ENCODE measurements at regions not wholly inside any gene's neighbourhood (a gene's known extent, or its start where the extent isn't known, plus 50 kb on each side); places are given as distances from the start of the nearest gene placed in this dataset.
"Not testable (repeated sequence)": the region's sequence is repeated elsewhere in the genome, so short reads cannot be mapped to it uniquely, and the experiment has no call there.

DNA sequence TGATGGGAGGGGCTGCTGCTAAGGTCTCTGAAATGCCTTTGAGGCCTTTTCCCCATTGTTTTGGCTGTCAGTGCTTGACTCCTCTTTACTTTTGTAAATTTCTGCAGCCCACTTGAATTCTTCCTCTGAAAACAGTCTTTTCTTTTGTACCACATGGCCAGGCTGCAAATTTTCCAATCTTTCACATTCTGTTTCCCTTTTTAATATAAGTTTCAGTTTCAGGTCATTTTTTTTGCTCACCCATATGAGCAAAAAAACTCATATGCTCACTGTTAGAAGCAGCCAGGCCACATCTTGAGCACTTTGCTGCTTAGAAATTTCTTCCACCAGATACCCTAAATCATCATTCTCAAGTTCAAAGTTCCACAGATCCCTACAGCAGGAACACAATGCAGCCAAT, 234.6 kb upstream of the ADRA1B start:
- TF ChIP-seq POLR2A (IDR thresholded peaks at IDR 0.05) (no peak), CTCF (IDR thresholded peaks at IDR 0.05) (no peak), POLR2AphosphoS5 (IDR thresholded peaks at IDR 0.05) (no peak)
- no peaks in the 10 kb centered on the region for H3K36me3 ChIP-seq
- no peak overlapping the region for H3K4me3 ChIP-seq
- no peak overlapping the region for H3K27ac ChIP-seq
- intact Hi-C loops (cut with DNase I; ENCODE audit: low total_unique reads) = no loop called here
- no peaks in the 10 kb centered on the region for H3K4me1 ChIP-seq
- H3K9me3 ChIP-seq = peaks cover 23 to 32% of the 10 kb centered on the region in 2 donors
- no peak for DNase-seq (ENCODE audit: low spot score in 2 of 2)
- H3K27me3 ChIP-seq = no peaks in the 10 kb centered on the region

- no peak for DNase-seq (ENCODE audit: low spot score in 2 of 2)
- Histone ChIP-seq H3K36me3 (no peaks in the 10 kb centered on the region), H3K4me3 (no peak overlapping the region), H3K9me3 (peaks cover 23 to 32% of the 10 kb centered on the region in 2 donors), H3K4me1 (no peaks in the 10 kb centered on the region), H3K27me3 (no peaks in the 10 kb centered on the region), H3K27ac (no peak overlapping the region)
- TF ChIP-seq CTCF (IDR thresholded peaks at IDR 0.05) (no peak), POLR2AphosphoS5 (IDR thresholded peaks at IDR 0.05) (no peak), POLR2A (IDR thresholded peaks at IDR 0.05) (no peak)
- intact Hi-C loops (cut with DNase I; ENCODE audit: low total_unique reads) = no loop called here
Observed at GRCh38 chr5:159682623-159683022, 233.7 kb upstream of the ADRA1B start.

DNA sequence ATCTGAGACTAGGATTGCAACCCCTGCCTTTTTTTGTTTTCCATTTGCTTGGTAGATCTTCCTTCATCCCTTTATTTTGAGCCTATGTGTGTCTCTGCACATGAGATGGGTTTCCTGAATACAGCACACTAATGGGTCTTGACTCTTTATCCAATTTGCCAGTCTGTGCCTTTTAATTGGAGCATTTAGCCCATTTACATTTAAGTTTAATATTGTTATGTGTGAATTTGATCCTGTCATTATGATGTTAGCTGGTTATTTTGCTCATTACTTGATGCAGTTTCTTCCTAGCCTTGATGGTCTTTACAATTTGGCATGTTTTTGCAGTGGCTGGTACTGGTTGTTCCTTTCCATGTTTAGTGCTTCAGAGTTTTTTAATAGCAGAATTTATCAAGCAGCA, 228.4 kb upstream of the ADRA1B start:
- H3K9me3 ChIP-seq; DNase-seq (ENCODE audit: low spot score in 2 of 2); H3K4me3 ChIP-seq; H3K36me3 ChIP-seq; intact Hi-C loops (cut with DNase I; ENCODE audit: low total_unique reads); H3K27ac ChIP-seq; H3K4me1 ChIP-seq; H3K27me3 ChIP-seq: not testable (repeated sequence)

- intact Hi-C loops (cut with DNase I; ENCODE audit: low total_unique reads) = no loop called here
- no peak for DNase-seq (ENCODE audit: low spot score in 2 of 2)
- no peaks in the 10 kb centered on the region for H3K4me1 ChIP-seq
- no peak for TF ChIP-seq CTCF (IDR thresholded peaks at IDR 0.05)
- no peak for TF ChIP-seq POLR2A (IDR thresholded peaks at IDR 0.05)
- no peak for TF ChIP-seq POLR2AphosphoS5 (IDR thresholded peaks at IDR 0.05)
- peaks cover 0 to 7% of the 10 kb centered on the region in 2 donors for H3K9me3 ChIP-seq
- peak overlapping the region in 1 of 2 donors; percentile 9 for H3K27ac ChIP-seq
- no peak overlapping the region for H3K4me3 ChIP-seq
- no peaks in the 10 kb centered on the region for H3K36me3 ChIP-seq
- H3K27me3 ChIP-seq = no peaks in the 10 kb centered on the region
Observed at GRCh38 chr5:159695741-159696294, 220.5 kb upstream of the ADRA1B start.

- H3K27ac ChIP-seq = no peak overlapping the region
- intact Hi-C loops (cut with DNase I; ENCODE audit: low total_unique reads) = no loop called here
- no peak for TF ChIP-seq CTCF (IDR thresholded peaks at IDR 0.05)
- TF ChIP-seq POLR2AphosphoS5 (IDR thresholded peaks at IDR 0.05) = no peak
- no peak for TF ChIP-seq POLR2A (IDR thresholded peaks at IDR 0.05)
- H3K9me3 ChIP-seq = peaks cover 0 to 7% of the 10 kb centered on the region in 2 donors
- H3K4me3 ChIP-seq = no peak overlapping the region
- no peaks in the 10 kb centered on the region for H3K36me3 ChIP-seq
- no peak for DNase-seq (ENCODE audit: low spot score in 2 of 2)
- H3K4me1 ChIP-seq = no peaks in the 10 kb centered on the region
- H3K27me3 ChIP-seq = no peaks in the 10 kb centered on the region
Observed at GRCh38 chr5:159697530-159697929, 218.8 kb upstream of the ADRA1B start.

- DNase-seq (ENCODE audit: low spot score in 2 of 2) = no peak
- no peak for TF ChIP-seq POLR2AphosphoS5 (IDR thresholded peaks at IDR 0.05)
- no peak for TF ChIP-seq POLR2A (IDR thresholded peaks at IDR 0.05)
- TF ChIP-seq CTCF (IDR thresholded peaks at IDR 0.05) = no peak
- no peaks in the 10 kb centered on the region for H3K27me3 ChIP-seq
- H3K27ac ChIP-seq = no peak overlapping the region
- H3K9me3 ChIP-seq = peaks cover 0 to 6% of the 10 kb centered on the region in 2 donors
- intact Hi-C loops (cut with DNase I; ENCODE audit: low total_unique reads) = no loop called here
- no peaks in the 10 kb centered on the region for H3K4me1 ChIP-seq
- no peaks in the 10 kb centered on the region for H3K36me3 ChIP-seq
- no peak overlapping the region for H3K4me3 ChIP-seq
Observed at GRCh38 chr5:159698322-159698721, 218.0 kb upstream of the ADRA1B start.

Measured in breast epithelium (tissue), 4 donors.